ENCODE measurements at regions not wholly inside any gene's neighbourhood (a gene's known extent, or its start where the extent isn't known, plus 50 kb on each side); places are given as distances from the start of the nearest gene placed in this dataset.

- DNase-seq (ENCODE audit: low spot score), result no peak
Observed at GRCh38 chr5:2206293-2207108, 323.8 kb upstream of the IRX4 start.

- no peak for DNase-seq (ENCODE audit: low spot score)
Observed at GRCh38 chr5:2205596-2206226, 323.0 kb upstream of the IRX4 start.

- DNase-seq (ENCODE audit: low spot score), result no peak
Observed at GRCh38 chr5:2205185-2205585, 322.5 kb upstream of the IRX4 start.

GRCh38 chr5:2204366-2205184 is 321.9 kb upstream of the IRX4 start:
- no peak for DNase-seq (ENCODE audit: low spot score)

- no peak for DNase-seq (ENCODE audit: low spot score)
Observed at GRCh38 chr5:2203774-2204173, 321.0 kb upstream of the IRX4 start.

GRCh38 chr5:2201832-2202231 is 319.1 kb upstream of the IRX4 start:
- no peak for DNase-seq (ENCODE audit: low spot score)

- no peak for DNase-seq (ENCODE audit: low spot score)
Observed at GRCh38 chr5:2201421-2201820, 318.7 kb upstream of the IRX4 start.

GRCh38 chr5:2201011-2201410 is 318.3 kb upstream of the IRX4 start:
- DNase-seq (ENCODE audit: low spot score), result no peak

- no peak for DNase-seq (ENCODE audit: low spot score)
Observed at GRCh38 chr5:2200261-2200950, 317.7 kb upstream of the IRX4 start.

GRCh38 chr5:2199697-2200096 is 317.0 kb upstream of the IRX4 start:
- no peak for DNase-seq (ENCODE audit: low spot score)

GRCh38 chr5:2196989-2197619 is 314.4 kb upstream of the IRX4 start:
- DNase-seq (ENCODE audit: low spot score), result no peak

- DNase-seq (ENCODE audit: low spot score), result no peak
Observed at GRCh38 chr5:2196416-2196815, 313.7 kb upstream of the IRX4 start.

- DNase-seq (ENCODE audit: low spot score), result no peak
Observed at GRCh38 chr5:2194949-2195348, 312.2 kb upstream of the IRX4 start.

GRCh38 chr5:2194236-2194555 is 311.5 kb upstream of the IRX4 start:
- no peak for DNase-seq (ENCODE audit: low spot score)

GRCh38 chr5:2193542-2194235 is 311.0 kb upstream of the IRX4 start:
- no peak for DNase-seq (ENCODE audit: low spot score)

- no peak for DNase-seq (ENCODE audit: low spot score)
Observed at GRCh38 chr5:2193142-2193541, 310.4 kb upstream of the IRX4 start.

GRCh38 chr5:2192496-2192895 is 309.8 kb upstream of the IRX4 start:
- DNase-seq (ENCODE audit: low spot score), result no peak

- no peak for DNase-seq (ENCODE audit: low spot score)
Observed at GRCh38 chr5:2191972-2192371, 309.2 kb upstream of the IRX4 start.

GRCh38 chr5:2190549-2190948 is 307.8 kb upstream of the IRX4 start:
- DNase-seq (ENCODE audit: low spot score), result no peak

- DNase-seq (ENCODE audit: low spot score), result no peak
Observed at GRCh38 chr5:2188661-2189060, 305.9 kb upstream of the IRX4 start.

- no peak for DNase-seq (ENCODE audit: low spot score)
Observed at GRCh38 chr5:2188137-2188536, 305.4 kb upstream of the IRX4 start.
